H1 (cell line): ENCODE measurements at regions not wholly inside any gene's neighbourhood (a gene's known extent, or its start where the extent isn't known, plus 50 kb on each side); places are given as distances from the start of the nearest gene placed in this dataset.

Source experiments
- CTCF ChIA-PET: fragments of 300-600 bp; sonication (Branson Sonifier 250); formaldehyde crosslinking; loops from one replicate; lab custom pipeline; 2021; ENCODE audit not compliant: partially characterized antibody; lab: Charles Lee
- POLR2A ChIA-PET: fragments of 300-600 bp; sonication (Branson Sonifier 250); formaldehyde crosslinking; loops from one replicate; lab custom pipeline; 2021; ENCODE audit warnings: inconsistent platforms; ENCODE audit not compliant: partially characterized antibody; lab: Charles Lee
- DNase-seq, 2 experiments: peaks; one replicate each; pipeline versions ENCODE4 v3.0.0 to v3.0.0-alpha.2; 2010 to 2022; ENCODE audit warnings: low spot score in 2 of 2, low read depth in 1 of 2, mixed read lengths in 1 of 2
- FAIRE-seq: peaks from 2 replicates; lab custom pipeline; 2011; peaks lifted over from hg19 to GRCh38; lab: Jason Lieb, UNC
- H2AFZ ChIP-seq: 2 replicates; pipeline ENCODE4 v1.8.1; 2012; ENCODE audit warnings: low read length, inconsistent platforms
- H2AK5ac ChIP-seq: 2 replicates; pipeline ENCODE4 v1.6.1; 2013; ENCODE audit warnings: low read depth, low read length
- H2BK120ac ChIP-seq: replicated peaks from 2 replicates; pipeline ENCODE3; 2013; ENCODE audit warnings: low read depth, low read length, inconsistent platforms
- H2BK12ac ChIP-seq: 2 replicates; pipeline ENCODE4 v1.6.1; 2013; ENCODE audit warnings: low read depth, low read length
- H2BK15ac ChIP-seq: 2 replicates; pipeline ENCODE4 v1.6.1; 2013; ENCODE audit warnings: low read length
- H2BK20ac ChIP-seq: 2 replicates; pipeline ENCODE4 v1.6.1; 2013; ENCODE audit warnings: low read length
- H2BK5ac ChIP-seq: 2 replicates; pipeline ENCODE4 v1.6.1; 2013; ENCODE audit warnings: low read depth, low read length
- H3K14ac ChIP-seq: 2 replicates; pipeline ENCODE4 v1.6.1; 2013; ENCODE audit warnings: inconsistent platforms; ENCODE audit not compliant: insufficient read length
- H3K18ac ChIP-seq: 2 replicates; pipeline ENCODE4 v1.6.1; 2013; ENCODE audit warnings: low read length; ENCODE audit errors: extremely low read depth
- H3K23ac ChIP-seq: 2 replicates; pipeline ENCODE4 v1.6.1; 2013; ENCODE audit warnings: inconsistent platforms; ENCODE audit not compliant: insufficient read length
- H3K23me2 ChIP-seq: 2 replicates; pipeline ENCODE4 v1.6.1; 2013; ENCODE audit warnings: low read depth, low read length
- H3K27ac ChIP-seq: 2 replicates; pipeline ENCODE4 v1.6.1; 2011; ENCODE audit warnings: low read depth, low read length, inconsistent platforms
- H3K27me3 ChIP-seq, 4 experiments: replicated peaks in 1 of 4; 1 replicate in 1 of 4; 2 replicates in 3 of 4; pipeline versions ENCODE4 v1.6.1 to v1.8.1; 2011 to 2013; ENCODE audit warnings: low read length in 3 of 4, mild to moderate bottlenecking in 3 of 4, inconsistent platforms in 2 of 4, mixed read lengths in 2 of 4, moderate library complexity in 1 of 4; ENCODE audit not compliant: control insufficient read depth in 3 of 4, insufficient read depth in 3 of 4; ENCODE audit errors: extremely low read depth in 1 of 4
- H3K36me3 ChIP-seq, 4 experiments: 2 replicates each; pipeline versions ENCODE4 v1.6.1 to v1.8.1; 2011 to 2013; ENCODE audit warnings: mild to moderate bottlenecking in 4 of 4, low read length in 3 of 4, moderate library complexity in 2 of 4, control low read depth in 1 of 4, inconsistent platforms in 1 of 4; ENCODE audit not compliant: insufficient read depth in 4 of 4, control insufficient read depth in 2 of 4
- H3K4ac ChIP-seq: replicated peaks from 2 replicates; pipeline ENCODE3; 2013; ENCODE audit warnings: low read length, low read depth, mixed read lengths, inconsistent platforms; ENCODE audit not compliant: insufficient read length
- H3K4me1 ChIP-seq, 4 experiments: replicated peaks in 1 of 4; 1 replicate in 1 of 4; 2 replicates in 3 of 4; pipeline versions ENCODE4 v1.6.1 to v1.8.1; 2011 to 2013; ENCODE audit warnings: low read length in 3 of 4, inconsistent platforms in 2 of 4, mixed read lengths in 1 of 4; ENCODE audit not compliant: insufficient read depth in 4 of 4, control insufficient read depth in 3 of 4
- H3K4me2 ChIP-seq, 2 experiments: 2 replicates each; pipeline versions ENCODE4 v1.6.1 to v1.8.1; 2011 to 2013; ENCODE audit warnings: low read depth in 2 of 2, low read length in 2 of 2, control low read depth in 1 of 2, inconsistent platforms in 1 of 2, mild to moderate bottlenecking in 1 of 2; ENCODE audit not compliant: insufficient read depth in 1 of 2
- H3K4me3 ChIP-seq, 4 experiments: fragments of 200-600, 300-600 bp in 1 of 4; sonication (generic), shearing (Covaris generic), sonication (Bioruptor Twin) in 1 of 4; 2 replicates each; pipeline versions ENCODE4 v1.5.1 to v1.8.1; 2011 to 2016; ENCODE audit warnings: low read length in 4 of 4, low read depth in 3 of 4, control low read depth in 2 of 4, inconsistent platforms in 2 of 4, mild to moderate bottlenecking in 2 of 4, mixed read lengths in 1 of 4, moderate library complexity in 1 of 4; ENCODE audit not compliant: insufficient read depth in 2 of 4; ENCODE audit errors: extremely low read depth in 1 of 4
- H3K56ac ChIP-seq: replicated peaks from 2 replicates; pipeline ENCODE3; 2013; ENCODE audit warnings: low read depth, mild to moderate bottlenecking, mixed read lengths, low read length, inconsistent platforms; ENCODE audit not compliant: insufficient read length
- H3K79me1 ChIP-seq: 2 replicates; pipeline ENCODE4 v1.6.1; 2013; ENCODE audit warnings: low read depth, low read length, control low read depth
- H3K79me2 ChIP-seq, 2 experiments: 2 replicates each; pipeline versions ENCODE4 v1.6.1 to v1.8.1; 2012 to 2013; ENCODE audit warnings: low read length in 2 of 2, mild to moderate bottlenecking in 2 of 2, inconsistent platforms in 1 of 2; ENCODE audit not compliant: insufficient read depth in 2 of 2, control insufficient read depth in 1 of 2
- H3K9ac ChIP-seq, 4 experiments: replicated peaks in 1 of 4; 1 replicate in 1 of 4; 2 replicates in 3 of 4; pipeline versions ENCODE4 v1.6.1 to v1.8.1; 2011 to 2013; ENCODE audit warnings: low read depth in 3 of 4, low read length in 3 of 4, control low read depth in 2 of 4, mild to moderate bottlenecking in 2 of 4, moderate library complexity in 2 of 4, inconsistent platforms in 1 of 4; ENCODE audit errors: extremely low read depth in 1 of 4
- H3K9me3 ChIP-seq, 2 experiments: 2 replicates each; pipeline versions ENCODE4 v1.6.1 to v1.8.1; 2012 to 2013; ENCODE audit warnings: mild to moderate bottlenecking in 2 of 2, moderate library complexity in 2 of 2, control low read depth in 1 of 2, inconsistent platforms in 1 of 2, low read depth in 1 of 2, low read length in 1 of 2, mixed read lengths in 1 of 2; ENCODE audit not compliant: insufficient read depth in 2 of 2
- H4K20me1 ChIP-seq, 2 experiments: replicated peaks in 1 of 2; 2 replicates each; pipeline versions ENCODE3 to v1.8.1; 2011 to 2013; ENCODE audit warnings: inconsistent platforms in 2 of 2, low read length in 2 of 2, mild to moderate bottlenecking in 1 of 2; ENCODE audit not compliant: insufficient read depth in 2 of 2, control insufficient read depth in 1 of 2
- H4K5ac ChIP-seq: 2 replicates; pipeline ENCODE4 v1.6.1; 2013; ENCODE audit warnings: low read length, low read depth, mixed read lengths, inconsistent platforms; ENCODE audit not compliant: insufficient read length
- H4K8ac ChIP-seq: 2 replicates; pipeline ENCODE4 v1.8.0; 2013; ENCODE audit warnings: mild to moderate bottlenecking, moderate library complexity, low read length, inconsistent platforms; ENCODE audit not compliant: insufficient read depth; ENCODE audit errors: extremely low read depth
- H4K91ac ChIP-seq: replicated peaks from 2 replicates; pipeline ENCODE3; 2013; ENCODE audit warnings: low read length, mixed read lengths, inconsistent platforms; ENCODE audit not compliant: insufficient read length
- BRCA1 ChIP-seq: IDR thresholded peaks from 2 replicates; pipeline ENCODE4 v1.6.1; 2012; ENCODE audit warnings: low read depth, low read length, improper control_type of control experiment
- CHD2 ChIP-seq: IDR thresholded peaks from 2 replicates; pipeline ENCODE4 v1.6.1; 2012; ENCODE audit warnings: low read length, improper control_type of control experiment
- KDM1A ChIP-seq: fragments of 200-600, 300-600 bp; sonication (generic); IDR thresholded peaks from 2 replicates; pipeline ENCODE4 v1.7.1; 2016; ENCODE audit warnings: mild to moderate bottlenecking, low read length, borderline replicate concordance
- SRF ChIP-seq: IDR thresholded peaks from 2 replicates; pipeline ENCODE4 v1.6.1; 2011; ENCODE audit warnings: mild to moderate bottlenecking, low read depth, low read length, moderate library complexity
- TBP ChIP-seq: IDR thresholded peaks from 2 replicates; pipeline ENCODE4 v1.6.1; 2011; ENCODE audit warnings: low read depth, low read length, improper control_type of control experiment
- WGBS, 2 experiments: shearing (Covaris generic) in 1 of 2; methylation state at CpG; one replicate each; pipeline versions ENCODE4 v1.1.6 to v1.1.7; 2013 to 2015; ENCODE audit warnings: low lambda C conversion rate in 2 of 2, mixed read lengths in 2 of 2, inconsistent platforms in 1 of 2, low coverage in 1 of 2, missing lambda C conversion rate in 1 of 2; ENCODE audit not compliant: insufficient replicate concordance in 2 of 2, insufficient coverage in 1 of 2, insufficient read length in 1 of 2; ENCODE audit errors: extremely low coverage in 1 of 2, missing lambda C conversion rate in 1 of 2; 5-methylcytosine and 5-hydroxymethylcytosine counted together

GRCh38 chr3:109234300-109234699, 82.0 kb downstream of the DPPA2 start:
- Histone ChIP-seq H3K79me2 (no peaks in the 10 kb centered on the region), H2AFZ (peak overlapping the region; percentile 43), H4K20me1 (no peaks in the 10 kb centered on the region), H4K5ac (no peak overlapping the region), H3K14ac (no peak overlapping the region), H3K4me1 (peaks cover 0 to 10% (median 7%) of the 10 kb centered on the region in 4 experiments; a peak in 6 of 7 replicates), H3K27me3 (no peaks in the 10 kb centered on the region), H2BK120ac (no peak overlapping the region), H3K4me3 (no peak overlapping the region), H3K23me2 (no peaks in the 10 kb centered on the region), H2BK5ac (peak overlapping the region; percentile 18; the same call in 1 of the 2 replicates), H3K56ac (no peak overlapping the region), H4K91ac (no peak overlapping the region), H3K79me1 (no peaks in the 10 kb centered on the region), H3K36me3 (no peaks in the 10 kb centered on the region), H3K4ac (no peak overlapping the region), H3K27ac (no peak overlapping the region), H2AK5ac (no peak overlapping the region), H4K8ac (no peak overlapping the region), H3K9ac (no peak overlapping the region), H2BK12ac (0 out of 2 replicates have a peak overlapping the region, but pooled peaks have one; percentile 52), H2BK15ac (no peak overlapping the region), H3K4me2 (peak overlapping the region; percentile 6 to 20; a peak in 2 of 4 replicates), H3K9me3 (peaks cover 3% of the 10 kb centered on the region in 2 experiments; a peak in 2 of 4 replicates), H3K18ac (peak overlapping the region; percentile 36; the same call in 1 of the 2 replicates), H2BK20ac (peak overlapping the region; percentile 89), H3K23ac (no peak overlapping the region)
- peak; percentile 70 for FAIRE-seq
- WGBS, 2 experiments: 79% methylated on average over 5 of the region's 5 CpGs; no CpG with 5 or more reads in 1 of the 2 experiments
- DNase-seq: peak; percentile 46 to 60
- POLR2A ChIA-PET: no interaction called here
- CTCF ChIA-PET: interaction anchor here (0.8 to 1.0 kb wide), 2 partner anchors 10 to 42 kb away, joined by 3 read pairs; no protein-coding TSS in a partner anchor
- peak; percentile 13; the same call in 1 of the 2 replicates for TF ChIP-seq KDM1A
- TF ChIP-seq CHD2: no peak
- no peak for TF ChIP-seq BRCA1
- no peak for TF ChIP-seq SRF
- TF ChIP-seq TBP: no peak
